ENCODE measurements at regions not wholly inside any gene's neighbourhood (a gene's known extent, or its start where the extent isn't known, plus 50 kb on each side); places are given as distances from the start of the nearest gene placed in this dataset.

DNA sequence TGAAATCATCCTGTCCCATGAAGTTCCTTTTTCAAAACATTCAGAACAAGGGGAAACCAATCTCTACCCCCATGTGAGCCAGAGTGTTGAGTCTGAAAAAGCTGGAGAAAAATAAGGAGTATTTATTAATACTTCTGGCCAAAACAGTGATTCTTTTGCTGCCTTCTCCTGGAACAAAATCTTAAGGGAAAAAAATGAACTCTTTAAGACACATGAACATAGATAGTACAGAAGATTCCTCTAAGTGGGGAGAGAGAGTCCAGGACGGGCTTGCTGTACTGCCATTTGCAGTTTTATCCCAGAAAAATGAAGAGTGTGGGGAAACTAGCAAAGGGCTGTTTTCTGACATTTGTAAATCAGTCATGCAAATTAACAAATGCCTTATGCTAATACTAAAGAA lies 173.4 kb upstream of the CELF2 start:
- Histone ChIP-seq H3K4me1 (replicated peaks) (no peaks in the 10 kb centered on the region), H3K4me3 (no peak overlapping the region), H3K36me3 (no peaks in the 10 kb centered on the region), H3K27ac (no peak overlapping the region), H3K27me3 (replicated peaks; ENCODE audit: insufficient read depth) (no peaks in the 10 kb centered on the region), H3K9me3 (no peaks in the 10 kb centered on the region)
- no peak for DNase-seq (ENCODE audit: low spot score)
- intact Hi-C loops (cut with DNase I) = no loop called here
- WGBS = 78% methylated on average over 1 of the region's 1 CpG
- TF ChIP-seq, protein P1, sequence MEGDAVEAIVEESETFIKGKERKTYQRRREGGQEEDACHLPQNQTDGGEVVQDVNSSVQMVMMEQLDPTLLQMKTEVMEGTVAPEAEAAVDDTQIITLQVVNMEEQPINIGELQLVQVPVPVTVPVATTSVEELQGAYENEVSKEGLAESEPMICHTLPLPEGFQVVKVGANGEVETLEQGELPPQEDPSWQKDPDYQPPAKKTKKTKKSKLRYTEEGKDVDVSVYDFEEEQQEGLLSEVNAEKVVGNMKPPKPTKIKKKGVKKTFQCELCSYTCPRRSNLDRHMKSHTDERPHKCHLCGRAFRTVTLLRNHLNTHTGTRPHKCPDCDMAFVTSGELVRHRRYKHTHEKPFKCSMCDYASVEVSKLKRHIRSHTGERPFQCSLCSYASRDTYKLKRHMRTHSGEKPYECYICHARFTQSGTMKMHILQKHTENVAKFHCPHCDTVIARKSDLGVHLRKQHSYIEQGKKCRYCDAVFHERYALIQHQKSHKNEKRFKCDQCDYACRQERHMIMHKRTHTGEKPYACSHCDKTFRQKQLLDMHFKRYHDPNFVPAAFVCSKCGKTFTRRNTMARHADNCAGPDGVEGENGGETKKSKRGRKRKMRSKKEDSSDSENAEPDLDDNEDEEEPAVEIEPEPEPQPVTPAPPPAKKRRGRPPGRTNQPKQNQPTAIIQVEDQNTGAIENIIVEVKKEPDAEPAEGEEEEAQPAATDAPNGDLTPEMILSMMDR (IDR thresholded peaks at IDR 0.05) = no peak
- no peak for TF ChIP-seq POLR2AphosphoS5 (IDR thresholded peaks at IDR 0.05)
- TF ChIP-seq POLR2A (IDR thresholded peaks at IDR 0.05) = no peak

DNA sequence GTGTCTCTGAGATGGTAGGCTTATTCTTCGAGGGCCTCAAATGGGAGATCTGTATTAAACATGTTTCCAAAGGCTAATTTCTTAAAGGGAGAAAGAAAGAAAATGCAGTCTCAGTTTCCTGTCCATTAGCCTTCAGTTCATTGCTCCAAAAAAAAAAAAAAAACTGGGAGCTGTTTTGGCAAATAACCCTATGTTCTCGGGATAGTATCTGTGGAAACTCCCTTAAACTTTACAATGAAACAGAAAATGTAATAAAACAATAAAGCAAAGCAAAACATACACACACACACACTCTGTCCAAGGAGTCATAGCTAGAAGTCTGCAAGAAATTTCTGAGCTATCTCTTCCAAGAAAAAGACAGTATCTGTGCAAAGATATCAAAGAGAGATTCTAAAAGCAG lies 172.5 kb upstream of the CELF2 start:
- no peak overlapping the region for H3K27ac ChIP-seq

DNA sequence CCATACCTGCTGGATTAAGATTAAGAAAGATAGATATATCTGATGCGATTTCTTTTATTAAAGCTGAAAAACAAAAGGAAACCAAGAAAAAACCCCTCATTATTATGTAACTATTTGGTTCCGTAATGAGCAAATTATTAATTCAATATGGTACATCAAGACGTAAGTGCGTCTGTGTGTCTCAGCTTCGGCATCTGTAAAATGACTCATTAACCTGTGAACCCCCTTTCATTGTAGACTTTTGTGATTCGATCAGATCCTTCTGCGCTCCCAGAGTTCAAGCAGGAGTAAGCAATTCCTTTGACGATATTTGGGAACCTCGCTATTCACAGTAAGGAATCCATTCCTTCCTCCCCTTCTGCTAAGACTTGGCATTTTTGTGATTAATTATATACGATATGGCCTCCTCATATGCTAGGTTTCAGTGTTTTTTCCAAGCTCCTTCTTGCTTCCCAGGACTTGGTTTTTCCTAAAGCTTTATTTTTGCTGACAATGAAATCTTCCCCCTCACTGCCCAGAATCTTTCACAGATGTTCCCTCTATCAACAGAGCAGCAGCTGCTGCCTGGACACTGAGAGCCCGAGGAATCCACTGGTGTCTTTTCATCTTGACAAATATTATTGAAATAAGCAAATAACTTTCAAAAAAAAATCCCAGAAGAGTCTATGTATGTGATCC lies 171.7 kb upstream of the CELF2 start:
- intact Hi-C loops (cut with DNase I) = no loop called here
- TF ChIP-seq, protein P1 (IDR thresholded peaks at IDR 0.05) = no peak
- TF ChIP-seq POLR2A (IDR thresholded peaks at IDR 0.05) = no peak
- TF ChIP-seq POLR2AphosphoS5 (IDR thresholded peaks at IDR 0.05) = no peak
- no peaks in the 10 kb centered on the region for H3K36me3 ChIP-seq
- H3K27me3 ChIP-seq (replicated peaks; ENCODE audit: insufficient read depth) = no peaks in the 10 kb centered on the region
- no peaks in the 10 kb centered on the region for H3K9me3 ChIP-seq
- DNase-seq (ENCODE audit: low spot score) = no peak
- H3K27ac ChIP-seq = no peak overlapping the region
- H3K4me1 ChIP-seq (replicated peaks) = no peaks in the 10 kb centered on the region
- 79% methylated on average over 11 of the region's 11 CpGs for WGBS
- H3K4me3 ChIP-seq = no peak overlapping the region

More for the DNA sequence above, 172.5 kb upstream of the CELF2 start:
- H3K36me3 ChIP-seq = no peaks in the 10 kb centered on the region
- 50% methylated on average over 2 of the region's 2 CpGs for WGBS
- intact Hi-C loops (cut with DNase I) = no loop called here
- DNase-seq (ENCODE audit: low spot score) = no peak
- TF ChIP-seq POLR2AphosphoS5 (IDR thresholded peaks at IDR 0.05) = no peak
- TF ChIP-seq, protein P1 (IDR thresholded peaks at IDR 0.05) = no peak
- TF ChIP-seq POLR2A (IDR thresholded peaks at IDR 0.05) = no peak
- H3K9me3 ChIP-seq = no peaks in the 10 kb centered on the region
- H3K27me3 ChIP-seq (replicated peaks; ENCODE audit: insufficient read depth) = no peaks in the 10 kb centered on the region
- no peak overlapping the region for H3K4me3 ChIP-seq
- H3K4me1 ChIP-seq (replicated peaks) = no peaks in the 10 kb centered on the region

DNA sequence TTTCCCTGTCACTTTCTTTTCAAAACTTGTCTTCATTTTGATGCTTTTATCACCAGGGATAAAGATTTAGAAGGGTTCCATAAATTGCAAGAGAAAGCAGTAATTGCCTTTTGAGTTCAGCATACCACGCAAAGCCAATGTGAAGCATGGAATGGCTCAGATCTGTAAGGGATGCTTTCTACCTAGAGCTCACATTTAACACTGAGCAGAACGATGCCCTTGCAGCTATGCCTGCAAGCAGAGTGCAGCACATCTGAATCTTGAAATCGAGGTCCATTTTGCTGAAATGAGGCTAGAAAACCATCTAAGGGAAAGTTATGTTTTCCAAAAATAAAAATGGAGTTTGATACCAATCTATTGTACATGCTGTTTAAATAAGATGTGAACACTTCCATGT lies 171.2 kb upstream of the CELF2 start:
- intact Hi-C loops (cut with DNase I) = no loop called here
- no peaks in the 10 kb centered on the region for H3K27me3 ChIP-seq (replicated peaks; ENCODE audit: insufficient read depth)
- WGBS = 66% methylated on average over 3 of the region's 3 CpGs
- DNase-seq (ENCODE audit: low spot score) = no peak
- no peaks in the 10 kb centered on the region for H3K4me1 ChIP-seq (replicated peaks)
- TF ChIP-seq POLR2AphosphoS5 (IDR thresholded peaks at IDR 0.05) (no peak), POLR2A (IDR thresholded peaks at IDR 0.05) (no peak)
- TF ChIP-seq, protein P1 (IDR thresholded peaks at IDR 0.05) = no peak
- no peaks in the 10 kb centered on the region for H3K36me3 ChIP-seq
- no peaks in the 10 kb centered on the region for H3K9me3 ChIP-seq
- no peak overlapping the region for H3K4me3 ChIP-seq
- no peak overlapping the region for H3K27ac ChIP-seq

DNA sequence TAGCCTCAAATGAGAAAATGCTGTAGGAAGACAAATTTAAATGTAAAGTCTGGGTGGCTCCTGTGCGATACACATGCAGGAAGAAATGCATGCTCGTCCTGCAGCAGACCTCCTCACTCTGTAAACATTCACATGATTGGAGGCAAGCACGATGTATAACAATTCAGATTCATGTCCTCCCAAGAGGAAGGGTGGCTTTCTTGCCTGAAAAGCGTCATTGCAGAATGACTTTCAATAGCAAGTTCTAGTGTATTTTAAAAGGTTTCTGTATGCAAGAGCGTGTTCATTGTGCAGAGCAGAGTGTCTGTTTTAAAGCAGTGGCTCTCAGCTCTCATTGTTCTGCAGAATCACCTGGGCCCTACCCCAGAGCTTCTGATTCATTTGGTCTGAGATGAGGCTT lies 170.3 kb upstream of the CELF2 start:
- DNase-seq (ENCODE audit: low spot score) = no peak
- Histone ChIP-seq H3K9me3 (no peaks in the 10 kb centered on the region), H3K36me3 (no peaks in the 10 kb centered on the region), H3K27ac (no peak overlapping the region), H3K27me3 (replicated peaks; ENCODE audit: insufficient read depth) (no peaks in the 10 kb centered on the region), H3K4me3 (no peak overlapping the region), H3K4me1 (replicated peaks) (no peaks in the 10 kb centered on the region)
- 68% methylated on average over 5 of the region's 5 CpGs for WGBS
- intact Hi-C loops (cut with DNase I) = no loop called here
- TF ChIP-seq, protein P1 (IDR thresholded peaks at IDR 0.05) = no peak
- TF ChIP-seq POLR2AphosphoS5 (IDR thresholded peaks at IDR 0.05) (no peak), POLR2A (IDR thresholded peaks at IDR 0.05) (no peak)
